Psoas muscle (tissue), 7 donors: ENCODE measurements at regions not wholly inside any gene's neighbourhood (a gene's known extent, or its start where the extent isn't known, plus 50 kb on each side); places are given as distances from the start of the nearest gene placed in this dataset.
"Not testable (repeated sequence)": the region's sequence is repeated elsewhere in the genome, so short reads cannot be mapped to it uniquely, and the experiment has no call there.

Experiments used
- ATAC-seq, 4 donors: fragments of 200-7000 bp; cut with Tn5 transposase; one replicate each; pipeline ENCODE4 v1.9.1; 2020; ENCODE audit warnings: moderate library complexity in 3 of 4, mild to moderate bottlenecking in 2 of 4
- DNase-seq, 2 donors: peaks; one replicate each; pipeline ENCODE4 v3.0.0-alpha.2; 2020
- H3K27ac ChIP-seq: fragments of 200-600 bp; one replicate; pipeline ENCODE4 v1.8.0; 2022
- H3K27me3 ChIP-seq, 3 donors: fragments of 200-600 bp in 1 of 3; one replicate each; pipeline versions ENCODE4 v1.6.1 to v1.8.0; 2013 to 2022; ENCODE audit warnings: low read length in 2 of 3, mild to moderate bottlenecking in 2 of 3, moderate library complexity in 1 of 3; ENCODE audit not compliant: insufficient read depth in 3 of 3
- H3K36me3 ChIP-seq, 2 donors: fragments of 200-600 bp in 1 of 2; one replicate each; pipeline versions ENCODE4 v1.6.1 to v1.8.0; 2013 to 2022; ENCODE audit warnings: low read depth in 1 of 2, mild to moderate bottlenecking in 1 of 2, moderate library complexity in 1 of 2; ENCODE audit not compliant: insufficient read depth in 1 of 2
- H3K4me1 ChIP-seq: fragments of 200-600 bp; one replicate; pipeline ENCODE4 v1.8.0; 2022
- H3K4me3 ChIP-seq: fragments of 200-600 bp; one replicate; pipeline ENCODE4 v1.8.0; 2022; ENCODE audit warnings: mild to moderate bottlenecking
- H3K9me3 ChIP-seq: fragments of 200-600 bp; one replicate; pipeline ENCODE4 v1.8.0; 2022
- WGBS, 3 donors: extraction: QIAGEN DNeasy Blood & Tissue Kit; methylation state at CpG; one replicate each; pipeline versions ENCODE4 v1.1.6 to v1.1.7; 2013; 5-methylcytosine and 5-hydroxymethylcytosine counted together
- intact Hi-C, 2 donors: fragments of 100-400 bp; cut with DNase I; formaldehyde crosslinking; loops; one replicate each; pipeline versions ENCODE4 v1.11.0 to v1.14.2; 2022
- TF ChIP-seq, protein P1 (sequence below): fragments of 200-600 bp; IDR thresholded peaks from one replicate; pipeline ENCODE4 v1.8.0; 2022; ENCODE audit warnings: antibody characterized with exemption
- donor health status: healthy with polysubstance abuse.
- donor health status: DM: no; HTN: no; CAD: no; lungs with moderate emphysema.
- donor health status: Bipolar disorder and iron deficiency.
- donor health status: healthy.
- donor health status: DM: yes; HTN: yes; CAD: no.
- donor health status: DM: no; HTN: no; CAD: no.
- donor health status: DM: yes; HTN: yes; CAD: no.

DNA sequence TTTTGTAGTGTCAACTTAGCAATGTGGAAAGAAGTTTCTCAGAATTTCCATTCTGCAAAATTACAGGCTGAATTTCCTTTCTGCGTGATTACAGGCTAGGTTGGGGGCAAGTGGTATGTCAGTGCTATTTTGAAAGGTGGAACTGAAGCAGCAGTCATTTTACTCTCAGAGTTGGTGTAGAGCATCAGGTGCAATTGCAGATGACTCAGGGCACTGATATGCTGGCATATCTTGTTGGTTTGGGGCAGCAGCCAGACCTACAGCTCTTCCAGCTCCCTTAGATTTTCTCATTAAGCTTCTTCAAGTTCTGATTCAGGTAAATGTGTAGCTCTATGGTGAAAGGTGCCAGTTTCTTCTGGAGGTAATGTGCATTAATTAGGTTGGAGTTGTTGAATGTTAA, 930.7 kb upstream of the PCDH10 start:
- intact Hi-C loops: no loop called here
- no peaks in the 10 kb centered on the region for H3K36me3 ChIP-seq
- DNase-seq (no peak), ATAC-seq (no peak)
- no peak overlapping the region for H3K27ac ChIP-seq
- no peaks in the 10 kb centered on the region for H3K9me3 ChIP-seq
- no peaks in the 10 kb centered on the region for H3K27me3 ChIP-seq
- no peaks in the 10 kb centered on the region for H3K4me1 ChIP-seq
- WGBS, 3 donors: 88 to 93% (median 90%) methylated on average over 1 of the region's 1 CpG
- no peak overlapping the region for H3K4me3 ChIP-seq
- TF ChIP-seq, protein P1, sequence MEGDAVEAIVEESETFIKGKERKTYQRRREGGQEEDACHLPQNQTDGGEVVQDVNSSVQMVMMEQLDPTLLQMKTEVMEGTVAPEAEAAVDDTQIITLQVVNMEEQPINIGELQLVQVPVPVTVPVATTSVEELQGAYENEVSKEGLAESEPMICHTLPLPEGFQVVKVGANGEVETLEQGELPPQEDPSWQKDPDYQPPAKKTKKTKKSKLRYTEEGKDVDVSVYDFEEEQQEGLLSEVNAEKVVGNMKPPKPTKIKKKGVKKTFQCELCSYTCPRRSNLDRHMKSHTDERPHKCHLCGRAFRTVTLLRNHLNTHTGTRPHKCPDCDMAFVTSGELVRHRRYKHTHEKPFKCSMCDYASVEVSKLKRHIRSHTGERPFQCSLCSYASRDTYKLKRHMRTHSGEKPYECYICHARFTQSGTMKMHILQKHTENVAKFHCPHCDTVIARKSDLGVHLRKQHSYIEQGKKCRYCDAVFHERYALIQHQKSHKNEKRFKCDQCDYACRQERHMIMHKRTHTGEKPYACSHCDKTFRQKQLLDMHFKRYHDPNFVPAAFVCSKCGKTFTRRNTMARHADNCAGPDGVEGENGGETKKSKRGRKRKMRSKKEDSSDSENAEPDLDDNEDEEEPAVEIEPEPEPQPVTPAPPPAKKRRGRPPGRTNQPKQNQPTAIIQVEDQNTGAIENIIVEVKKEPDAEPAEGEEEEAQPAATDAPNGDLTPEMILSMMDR: no peak

DNA sequence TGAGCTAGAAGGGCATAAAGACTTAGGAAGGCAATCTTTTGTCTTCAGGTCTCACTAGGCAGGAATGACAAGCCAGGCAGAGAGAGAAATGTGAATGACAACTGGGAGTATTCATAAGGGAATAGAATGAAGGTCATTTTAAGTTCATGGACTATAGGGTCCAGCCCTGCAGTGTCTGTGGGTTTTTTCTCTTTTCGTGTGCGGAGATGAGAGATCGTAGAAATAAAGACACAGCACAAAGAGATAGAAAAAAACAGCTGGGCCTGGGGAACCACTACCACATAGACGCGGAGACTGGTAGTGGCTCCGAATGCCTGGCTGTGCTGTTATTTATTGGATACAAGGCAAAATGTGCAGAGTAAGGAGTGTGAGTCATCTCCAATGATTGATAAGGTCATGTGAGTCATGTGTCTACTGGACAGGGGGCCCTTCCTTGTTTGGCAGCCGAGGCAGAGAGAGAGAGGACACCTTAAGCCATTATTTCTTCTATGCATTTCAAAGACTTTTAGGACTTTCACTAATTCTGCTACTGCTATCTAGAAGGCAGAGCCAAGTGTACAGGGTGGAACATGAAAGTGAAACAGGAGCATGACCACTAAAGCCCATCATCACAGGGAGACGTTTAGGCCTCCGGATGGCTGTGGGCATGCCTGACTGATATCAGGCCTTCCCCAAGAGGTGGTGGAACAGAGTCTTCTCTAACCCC, 921.8 kb upstream of the PCDH10 start:
- DNase-seq (no peak), ATAC-seq (no peak)
- WGBS, 3 donors: 75 to 81% (median 79%) methylated on average over 9 of the region's 9 CpGs
- no peaks in the 10 kb centered on the region for H3K4me1 ChIP-seq
- no peak overlapping the region for H3K27ac ChIP-seq
- TF ChIP-seq, protein P1: no peak
- intact Hi-C loops: no loop called here
- no peak overlapping the region for H3K4me3 ChIP-seq
- H3K27me3 ChIP-seq: no peaks in the 10 kb centered on the region
- no peaks in the 10 kb centered on the region for H3K9me3 ChIP-seq
- no peaks in the 10 kb centered on the region for H3K36me3 ChIP-seq

GRCh38 chr4:132227857-132228165, 921.3 kb upstream of the PCDH10 start:
- not testable (repeated sequence) for ATAC-seq

DNA sequence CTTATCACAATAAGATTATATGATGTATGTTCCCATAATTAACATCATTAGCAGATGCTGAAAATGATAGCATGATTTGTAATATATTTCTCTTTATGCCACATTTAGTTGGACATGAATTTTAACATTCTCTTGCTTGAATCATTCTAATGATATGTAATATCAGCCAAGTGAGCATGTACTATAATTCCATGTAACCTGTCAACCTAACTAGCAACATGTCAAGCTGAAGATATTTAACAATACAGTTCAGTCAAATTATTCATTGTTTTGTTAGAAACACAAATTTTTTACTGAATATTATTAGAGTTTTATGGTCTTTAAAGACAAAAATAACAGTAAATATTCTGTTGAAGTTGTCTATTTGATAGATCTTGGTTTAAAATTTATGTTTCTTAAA, 920.4 kb upstream of the PCDH10 start:
- TF ChIP-seq, protein P1: no peak
- H3K4me3 ChIP-seq: no peak overlapping the region
- no peak overlapping the region for H3K27ac ChIP-seq
- no peaks in the 10 kb centered on the region for H3K36me3 ChIP-seq
- H3K27me3 ChIP-seq: no peaks in the 10 kb centered on the region
- H3K9me3 ChIP-seq: no peaks in the 10 kb centered on the region
- no peak for ATAC-seq
- no peaks in the 10 kb centered on the region for H3K4me1 ChIP-seq
- intact Hi-C loops: no loop called here
- no peak for DNase-seq

More at GRCh38 chr4:132227857-132228165, 921.3 kb upstream of the PCDH10 start:
- H3K4me3 ChIP-seq, H3K27me3 ChIP-seq, intact Hi-C loops, H3K36me3 ChIP-seq, H3K27ac ChIP-seq, H3K9me3 ChIP-seq, H3K4me1 ChIP-seq: not testable (repeated sequence)
- peak in 1 of 2 donors; percentile 15 for DNase-seq
- WGBS, 3 donors: 62 to 72% (median 65%) methylated on average over 11 of the region's 11 CpGs

DNA sequence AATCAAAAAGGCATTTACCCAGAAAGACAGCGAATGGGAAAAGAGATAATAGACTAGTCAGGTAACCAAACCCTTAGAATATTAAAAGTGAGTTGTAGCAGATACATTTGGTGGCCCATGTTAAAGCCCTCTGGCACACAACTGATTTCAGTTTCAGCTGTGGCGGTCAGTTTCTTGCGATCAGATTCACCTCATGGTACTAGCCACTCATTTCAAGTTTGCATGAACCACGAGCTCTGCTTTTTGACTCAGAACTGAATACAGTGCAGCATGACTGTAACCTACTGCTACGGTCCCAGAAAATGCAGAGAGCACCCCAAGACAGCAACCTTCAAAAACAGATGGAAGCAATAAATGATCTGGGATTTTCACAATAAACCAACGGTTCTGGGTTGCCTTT, 919.1 kb upstream of the PCDH10 start:
- DNase-seq (no peak), ATAC-seq (no peak)
- H3K4me3 ChIP-seq: no peak overlapping the region
- intact Hi-C loops: no loop called here
- 75 to 86% (median 80%) methylated on average over 6 of the region's 6 CpGs for WGBS, 3 donors
- H3K4me1 ChIP-seq: no peaks in the 10 kb centered on the region
- no peaks in the 10 kb centered on the region for H3K27me3 ChIP-seq
- no peaks in the 10 kb centered on the region for H3K9me3 ChIP-seq
- no peaks in the 10 kb centered on the region for H3K36me3 ChIP-seq
- H3K27ac ChIP-seq: no peak overlapping the region
- TF ChIP-seq, protein P1: no peak
